CD14-positive monocyte (primary cell): ENCODE measurements at regions not wholly inside any gene's neighbourhood (a gene's known extent, or its start where the extent isn't known, plus 50 kb on each side); places are given as distances from the start of the nearest gene placed in this dataset.

Experiments
- DNase-seq, 3 donors: peaks; one replicate each; pipeline ENCODE4 v3.0.0-alpha.2; 2011 to 2022
- H2AFZ ChIP-seq: 2 replicates; pipeline ENCODE4 v1.6.0; 2012; ENCODE audit warnings: mild to moderate bottlenecking, low read depth, low read length, inconsistent platforms; ENCODE audit not compliant: insufficient read depth, poor library complexity, severe bottlenecking
- H3K27ac ChIP-seq, 2 donors: 1 replicate in 1 of 2; 2 replicates in 1 of 2; pipeline ENCODE4 v1.5.1; 2012 to 2013; ENCODE audit warnings: low read length in 2 of 2, control low read depth in 1 of 2, inconsistent platforms in 1 of 2, low read depth in 1 of 2, mild to moderate bottlenecking in 1 of 2
- H3K27me3 ChIP-seq, 2 donors: one replicate each; pipeline versions ENCODE4 v1.6.0 to v1.6.1; 2011 to 2013; ENCODE audit warnings: low read length in 2 of 2; ENCODE audit not compliant: control insufficient read depth in 2 of 2, insufficient read depth in 2 of 2
- H3K36me3 ChIP-seq, 2 donors: replicated peaks in 1 of 2; 1 replicate in 1 of 2; 2 replicates in 1 of 2; pipeline versions ENCODE4 v1.5.1 to v1.6.1; 2012 to 2013; ENCODE audit warnings: low read length in 2 of 2, control low read depth in 1 of 2, inconsistent platforms in 1 of 2, mild to moderate bottlenecking in 1 of 2; ENCODE audit not compliant: insufficient read depth in 2 of 2, control insufficient read depth in 1 of 2
- H3K4me1 ChIP-seq, 2 donors: 1 replicate in 1 of 2; 2 replicates in 1 of 2; pipeline versions ENCODE4 v1.5.1 to v1.6.1; 2012 to 2013; ENCODE audit warnings: low read length in 2 of 2, control low read depth in 1 of 2, inconsistent platforms in 1 of 2, mild to moderate bottlenecking in 1 of 2, moderate library complexity in 1 of 2; ENCODE audit not compliant: insufficient read depth in 2 of 2, control insufficient read depth in 1 of 2
- H3K4me2 ChIP-seq: replicated peaks from 2 replicates; pipeline ENCODE3; 2012; ENCODE audit warnings: low read length, moderate library complexity, mild to moderate bottlenecking; ENCODE audit not compliant: poor library complexity, severe bottlenecking; ENCODE audit errors: extremely low read depth
- H3K4me3 ChIP-seq, 3 experiments: fragments of 200-600 bp in 1 of 3; sonication (generic) in 1 of 3; replicated peaks in 1 of 3; 1 replicate in 2 of 3; 2 replicates in 1 of 3; pipeline ENCODE4 v1.5.1; 2011 to 2013; ENCODE audit warnings: low read length in 3 of 3, mild to moderate bottlenecking in 3 of 3, control low read depth in 2 of 3, low read depth in 2 of 3, inconsistent platforms in 1 of 3, moderate library complexity in 1 of 3
- H3K79me2 ChIP-seq: 2 replicates; pipeline ENCODE4 v1.6.0; 2012; ENCODE audit warnings: mild to moderate bottlenecking, control low read depth, inconsistent platforms, low read length, moderate library complexity; ENCODE audit not compliant: insufficient read depth
- H3K9ac ChIP-seq: 2 replicates; pipeline ENCODE4 v1.6.0; 2017; ENCODE audit warnings: low read length, mild to moderate bottlenecking; ENCODE audit not compliant: insufficient read depth, poor library complexity, severe bottlenecking
- H3K9me3 ChIP-seq, 2 donors: replicated peaks in 1 of 2; 1 replicate in 1 of 2; 2 replicates in 1 of 2; pipeline versions ENCODE4 v1.5.1 to v1.6.1; 2012 to 2013; ENCODE audit warnings: low read length in 2 of 2, control low read depth in 1 of 2; ENCODE audit not compliant: control insufficient read depth in 1 of 2, insufficient read depth in 1 of 2
- H4K20me1 ChIP-seq: 2 replicates; pipeline ENCODE4 v1.6.0; 2012; ENCODE audit warnings: mild to moderate bottlenecking, low read length, control low read depth, moderate library complexity; ENCODE audit not compliant: insufficient read depth
- H3K27ac Mint-ChIP-seq, 7 donors: one replicate each; pipeline ENCODE4 v1.8.0; 2020; ENCODE audit warnings: mild to moderate bottlenecking in 7 of 7, mixed read lengths in 7 of 7, moderate library complexity in 6 of 7, inconsistent platforms in 2 of 7
- H3K27me3 Mint-ChIP-seq, 3 donors: one replicate each; pipeline ENCODE4 v1.8.0; 2021 to 2022; ENCODE audit warnings: low read depth in 3 of 3, mild to moderate bottlenecking in 3 of 3, mixed read lengths in 3 of 3, moderate library complexity in 3 of 3, inconsistent platforms in 1 of 3
- H3K36me3 Mint-ChIP-seq, 2 donors: one replicate each; pipeline ENCODE4 v1.8.0; 2020; ENCODE audit warnings: mixed read lengths in 2 of 2, inconsistent platforms in 1 of 2, mild to moderate bottlenecking in 1 of 2
- H3K4me1 Mint-ChIP-seq: one replicate; pipeline ENCODE4 v1.8.0; 2020; ENCODE audit warnings: mild to moderate bottlenecking, mixed read lengths
- H3K4me3 Mint-ChIP-seq, 2 donors: one replicate each; pipeline ENCODE4 v1.8.0; 2020; ENCODE audit warnings: mild to moderate bottlenecking in 2 of 2, mixed read lengths in 2 of 2, moderate library complexity in 1 of 2
- H3K9me3 Mint-ChIP-seq, 7 donors: one replicate each; pipeline ENCODE4 v1.8.0; 2020 to 2022; ENCODE audit warnings: mixed read lengths in 7 of 7, mild to moderate bottlenecking in 6 of 7, moderate library complexity in 6 of 7, inconsistent platforms in 2 of 7
- WGBS: methylation state at CpG from one replicate; pipeline ENCODE4 v1.1.5; 2013; ENCODE audit warnings: missing lambda C conversion rate; ENCODE audit not compliant: insufficient coverage; 5-methylcytosine and 5-hydroxymethylcytosine counted together
- intact Hi-C, 2 donors: fragments of 100-400 bp; cut with micrococcal nuclease; formaldehyde crosslinking; loops; one replicate each; pipeline versions ENCODE4 v1.15.0 to v1.15.1; 2023
- TF ChIP-seq, protein P1 (sequence below): fragments of 200-600 bp; IDR thresholded peaks from one replicate; pipeline ENCODE4 v1.8.0; 2022; ENCODE audit warnings: antibody characterized with exemption, mild to moderate bottlenecking

DNA sequence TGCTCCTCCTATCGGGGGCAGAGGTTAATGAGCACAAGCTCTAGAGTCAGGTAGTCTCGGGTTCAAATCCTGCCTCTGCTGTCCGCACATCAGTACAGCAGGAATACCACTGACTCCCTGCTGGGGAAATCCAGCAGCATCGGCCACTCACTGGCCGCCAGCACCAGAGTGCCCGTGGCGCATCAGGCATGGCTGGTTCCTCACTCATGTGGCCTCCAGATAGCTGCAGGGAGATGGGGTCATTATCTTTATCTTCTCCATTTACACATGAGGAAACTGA, 137.6 kb upstream of the COL5A1 start:
- no peaks in the 10 kb centered on the region for H3K4me1 ChIP-seq
- no peaks in the 10 kb centered on the region for H3K36me3 ChIP-seq
- intact Hi-C loops, result no loop called here
- H3K4me2 ChIP-seq, result no peak overlapping the region
- Mint-ChIP-seq H3K27ac (peak overlapping the region in 1 of 7 donors; percentile 33), H3K4me1 (no peaks in the 10 kb centered on the region), H3K4me3 (no peak overlapping the region), H3K9me3 (peaks cover 0 to 7% (median 3%) of the 10 kb centered on the region in 7 donors), H3K36me3 (no peaks in the 10 kb centered on the region), H3K27me3 (peaks cover 21 to 38% (median 28%) of the 10 kb centered on the region in 3 donors)
- H3K9ac ChIP-seq, result no peak overlapping the region
- no peak overlapping the region for H2AFZ ChIP-seq
- H3K79me2 ChIP-seq, result no peaks in the 10 kb centered on the region
- WGBS, result 92% methylated on average over 4 of the region's 7 CpGs
- no peak overlapping the region for H3K27ac ChIP-seq
- H4K20me1 ChIP-seq, result no peaks in the 10 kb centered on the region
- no peaks in the 10 kb centered on the region for H3K9me3 ChIP-seq
- TF ChIP-seq, protein P1, sequence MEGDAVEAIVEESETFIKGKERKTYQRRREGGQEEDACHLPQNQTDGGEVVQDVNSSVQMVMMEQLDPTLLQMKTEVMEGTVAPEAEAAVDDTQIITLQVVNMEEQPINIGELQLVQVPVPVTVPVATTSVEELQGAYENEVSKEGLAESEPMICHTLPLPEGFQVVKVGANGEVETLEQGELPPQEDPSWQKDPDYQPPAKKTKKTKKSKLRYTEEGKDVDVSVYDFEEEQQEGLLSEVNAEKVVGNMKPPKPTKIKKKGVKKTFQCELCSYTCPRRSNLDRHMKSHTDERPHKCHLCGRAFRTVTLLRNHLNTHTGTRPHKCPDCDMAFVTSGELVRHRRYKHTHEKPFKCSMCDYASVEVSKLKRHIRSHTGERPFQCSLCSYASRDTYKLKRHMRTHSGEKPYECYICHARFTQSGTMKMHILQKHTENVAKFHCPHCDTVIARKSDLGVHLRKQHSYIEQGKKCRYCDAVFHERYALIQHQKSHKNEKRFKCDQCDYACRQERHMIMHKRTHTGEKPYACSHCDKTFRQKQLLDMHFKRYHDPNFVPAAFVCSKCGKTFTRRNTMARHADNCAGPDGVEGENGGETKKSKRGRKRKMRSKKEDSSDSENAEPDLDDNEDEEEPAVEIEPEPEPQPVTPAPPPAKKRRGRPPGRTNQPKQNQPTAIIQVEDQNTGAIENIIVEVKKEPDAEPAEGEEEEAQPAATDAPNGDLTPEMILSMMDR, result no peak
- H3K4me3 ChIP-seq, result no peak overlapping the region
- peaks cover 0 to 24% of the 10 kb centered on the region in 2 donors for H3K27me3 ChIP-seq
- no peak for DNase-seq

DNA sequence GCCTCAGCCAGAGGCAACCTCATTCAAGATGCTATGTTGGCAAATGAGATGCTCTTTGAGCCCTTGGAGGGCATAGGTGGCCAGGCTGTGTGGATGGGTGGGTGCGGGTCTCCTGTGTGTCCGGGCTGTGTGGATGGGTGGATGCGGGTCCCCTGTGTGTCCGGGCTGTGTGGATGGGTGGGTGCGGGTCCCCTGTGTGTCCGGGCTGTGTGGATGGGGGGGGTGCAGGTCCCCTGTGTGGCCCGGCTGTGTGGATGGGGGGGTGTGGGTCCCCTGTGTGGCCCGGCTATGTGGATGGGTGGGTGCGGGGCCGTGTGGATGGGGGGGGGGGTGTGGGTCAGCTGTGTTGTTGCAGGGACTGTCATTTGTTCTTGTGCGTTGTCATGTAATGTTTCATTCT, 136.6 kb upstream of the COL5A1 start:
- H3K4me1 Mint-ChIP-seq, result no peaks in the 10 kb centered on the region
- Histone ChIP-seq H3K27me3 (peaks cover 0 to 24% of the 10 kb centered on the region in 2 donors), H3K4me2 (no peak overlapping the region)

More for the DNA sequence above, 136.6 kb upstream of the COL5A1 start:
- no peak for DNase-seq
- no peaks in the 10 kb centered on the region for H3K36me3 ChIP-seq
- Mint-ChIP-seq H3K36me3 (no peaks in the 10 kb centered on the region), H3K27ac (no peak overlapping the region), H3K4me3 (no peak overlapping the region), H3K9me3 (peaks cover 0 to 7% (median 2%) of the 10 kb centered on the region in 7 donors), H3K27me3 (peaks cover 21 to 35% (median 24%) of the 10 kb centered on the region in 3 donors)
- TF ChIP-seq, protein P1, result no peak
- no peak overlapping the region for H2AFZ ChIP-seq
- H4K20me1 ChIP-seq, result no peaks in the 10 kb centered on the region
- no peak overlapping the region for H3K9ac ChIP-seq
- intact Hi-C loops, result no loop called here
- no peak overlapping the region for H3K27ac ChIP-seq
- H3K9me3 ChIP-seq, result no peaks in the 10 kb centered on the region
- 62% methylated on average over 4 of the region's 11 CpGs for WGBS
- H3K79me2 ChIP-seq, result no peaks in the 10 kb centered on the region
- H3K4me1 ChIP-seq, result no peaks in the 10 kb centered on the region
- no peak overlapping the region for H3K4me3 ChIP-seq
